ENCODE measurements at regions not wholly inside any gene's neighbourhood (a gene's known extent, or its start where the extent isn't known, plus 50 kb on each side); places are given as distances from the start of the nearest gene placed in this dataset.
A peak's percentile ranks its signal among the peaks of the same experiment; 100 is the strongest.

GRCh38 chr3:152159328-152159727 is 109.4 kb upstream of the MBNL1 start:
- TF ChIP-seq TCF4 (CRISPR knock-in tag; IDR thresholded peaks at IDR 0.05; ENCODE audit: borderline replicate concordance): no peak
- TF ChIP-seq POU6F1 (CRISPR knock-in tag; IDR thresholded peaks at IDR 0.05; ENCODE audit: borderline replicate concordance, low read depth): no peak
- TF ChIP-seq ZNF565 (CRISPR knock-in tag; conservative IDR thresholded peaks at IDR 0.05; ENCODE audit: low read depth): no peak
- no peak for TF ChIP-seq BACH2 (CRISPR knock-in tag; IDR thresholded peaks at IDR 0.05; ENCODE audit: borderline replicate concordance)
- no peak for TF ChIP-seq ZC3H10 (CRISPR knock-in tag; IDR thresholded peaks at IDR 0.05)
- TF ChIP-seq RARB (CRISPR knock-in tag; IDR thresholded peaks at IDR 0.05): no peak
- TF ChIP-seq SNAI2 (CRISPR knock-in tag; IDR thresholded peaks at IDR 0.05): no peak
- TF ChIP-seq ISL1 (CRISPR knock-in tag; IDR thresholded peaks at IDR 0.05): no peak
- no peak for TF ChIP-seq TOX (CRISPR knock-in tag; IDR thresholded peaks at IDR 0.05; ENCODE audit: borderline replicate concordance)
- TF ChIP-seq GLIS3 (CRISPR knock-in tag; IDR thresholded peaks at IDR 0.05): no peak
- ATAC-seq: peak; percentile 75

- ATAC-seq: no peak
- TF ChIP-seq ZC3H10 (CRISPR knock-in tag; IDR thresholded peaks at IDR 0.05): no peak
- no peak for TF ChIP-seq ESRRG (CRISPR knock-in tag; IDR thresholded peaks at IDR 0.05)
- no peak for TF ChIP-seq PPARA (CRISPR knock-in tag; IDR thresholded peaks at IDR 0.05; ENCODE audit: borderline replicate concordance)
- no peak for TF ChIP-seq CREB5 (CRISPR knock-in tag; IDR thresholded peaks at IDR 0.05; ENCODE audit: low read depth)
- TF ChIP-seq BACH2 (CRISPR knock-in tag; IDR thresholded peaks at IDR 0.05; ENCODE audit: borderline replicate concordance): no peak
- TF ChIP-seq TSHZ2 (CRISPR knock-in tag; IDR thresholded peaks at IDR 0.05): no peak
- TF ChIP-seq ZFP3 (CRISPR knock-in tag; IDR thresholded peaks at IDR 0.05): no peak
- no peak for TF ChIP-seq ZNF8 (CRISPR knock-in tag; IDR thresholded peaks at IDR 0.05)
- no peak for TF ChIP-seq ZNF565 (CRISPR knock-in tag; conservative IDR thresholded peaks at IDR 0.05; ENCODE audit: low read depth)
- TF ChIP-seq ARNTL (CRISPR knock-in tag; IDR thresholded peaks at IDR 0.05; ENCODE audit: borderline replicate concordance, low read depth): no peak
- TF ChIP-seq SNAI2 (CRISPR knock-in tag; IDR thresholded peaks at IDR 0.05): no peak
- TF ChIP-seq CSRNP3 (CRISPR knock-in tag; IDR thresholded peaks at IDR 0.05): no peak
- no peak for TF ChIP-seq TOX (CRISPR knock-in tag; IDR thresholded peaks at IDR 0.05; ENCODE audit: borderline replicate concordance)
- no peak for TF ChIP-seq ZFP30 (CRISPR knock-in tag; IDR thresholded peaks at IDR 0.05)
- no peak for TF ChIP-seq POU6F1 (CRISPR knock-in tag; IDR thresholded peaks at IDR 0.05; ENCODE audit: borderline replicate concordance, low read depth)
- no peak for TF ChIP-seq CSDC2 (CRISPR knock-in tag; IDR thresholded peaks at IDR 0.05)
- TF ChIP-seq GLIS3 (CRISPR knock-in tag; IDR thresholded peaks at IDR 0.05): no peak
- no peak for TF ChIP-seq ZNF70 (CRISPR knock-in tag; IDR thresholded peaks at IDR 0.05)
Observed at GRCh38 chr3:152160350-152161011, 108.2 kb upstream of the MBNL1 start.

GRCh38 chr3:152172460-152172859 is 96.3 kb upstream of the MBNL1 start:
- ATAC-seq: no peak
- TF ChIP-seq OSR1 (CRISPR knock-in tag; IDR thresholded peaks at IDR 0.05) (no peak), PATZ1 (CRISPR knock-in tag; IDR thresholded peaks at IDR 0.05; ENCODE audit: borderline replicate concordance) (no peak), ARNTL (CRISPR knock-in tag; IDR thresholded peaks at IDR 0.05; ENCODE audit: borderline replicate concordance, low read depth) (no peak), CREB5 (CRISPR knock-in tag; IDR thresholded peaks at IDR 0.05; ENCODE audit: low read depth) (no peak), TCF4 (CRISPR knock-in tag; IDR thresholded peaks at IDR 0.05; ENCODE audit: borderline replicate concordance) (no peak), BACH2 (CRISPR knock-in tag; IDR thresholded peaks at IDR 0.05; ENCODE audit: borderline replicate concordance) (no peak), ZNF70 (CRISPR knock-in tag; IDR thresholded peaks at IDR 0.05) (no peak), ISL1 (CRISPR knock-in tag; IDR thresholded peaks at IDR 0.05) (no peak), ZNF565 (CRISPR knock-in tag; conservative IDR thresholded peaks at IDR 0.05; ENCODE audit: low read depth) (no peak), CSRNP3 (CRISPR knock-in tag; IDR thresholded peaks at IDR 0.05) (no peak)
